ENCODE measurements at regions not wholly inside any gene's neighbourhood (a gene's known extent, or its start where the extent isn't known, plus 50 kb on each side); places are given as distances from the start of the nearest gene placed in this dataset.

- no peak for TF ChIP-seq CTCF (IDR thresholded peaks at IDR 0.05)
- TF ChIP-seq POLR2AphosphoS5 (IDR thresholded peaks at IDR 0.05) = no peak
Measured at GRCh38 chr15:81863162-81863561, 182.7 kb downstream of the MEX3B start.

Data from transverse colon (tissue), 4 donors.